Right lung (tissue), 2 donors: ENCODE measurements at regions not wholly inside any gene's neighbourhood (a gene's known extent, or its start where the extent isn't known, plus 50 kb on each side); places are given as distances from the start of the nearest gene placed in this dataset.
A peak's percentile ranks its signal among the peaks of the same experiment; 100 is the strongest.

Experiments
- DNase-seq, 2 donors: peaks; one replicate each; pipeline ENCODE4 v3.0.0-alpha.2; 2013

DNA sequence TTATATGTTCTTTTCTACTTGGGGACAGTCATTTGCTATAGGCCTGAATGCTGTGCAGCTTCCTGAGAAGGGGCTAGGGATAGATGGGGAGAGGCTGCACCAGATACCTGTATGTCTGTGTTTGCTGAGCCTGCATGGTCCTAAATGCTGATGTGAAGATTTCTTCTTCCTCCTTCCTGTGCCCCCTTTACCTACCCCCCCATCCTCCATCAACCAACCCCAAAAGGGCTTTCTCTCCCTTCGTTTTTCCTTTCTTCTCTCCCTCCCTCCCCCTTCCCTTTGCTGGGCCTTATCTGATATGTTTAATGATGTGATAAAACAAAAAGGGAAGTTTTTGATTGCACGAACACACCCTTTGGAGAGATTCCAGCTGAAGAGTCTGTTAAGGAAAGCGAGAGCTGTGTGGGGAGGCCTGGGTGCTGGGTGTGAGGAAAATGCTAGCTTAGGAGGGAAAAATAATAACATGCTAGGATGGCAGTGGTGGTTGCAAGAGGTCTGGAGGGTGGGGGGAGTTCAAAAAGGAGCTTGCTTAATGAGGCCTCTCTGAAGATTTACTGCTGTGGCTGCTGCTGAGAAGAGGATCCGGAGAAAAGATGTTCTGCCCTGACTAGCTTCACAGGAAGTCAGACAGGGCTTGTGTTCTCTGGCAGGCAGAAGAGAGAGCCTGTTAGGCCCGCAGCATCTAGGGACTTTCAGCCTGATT, 101.8 kb downstream of the SAMD9 start:
- DNase-seq = peak; percentile 59 to 74

DNA sequence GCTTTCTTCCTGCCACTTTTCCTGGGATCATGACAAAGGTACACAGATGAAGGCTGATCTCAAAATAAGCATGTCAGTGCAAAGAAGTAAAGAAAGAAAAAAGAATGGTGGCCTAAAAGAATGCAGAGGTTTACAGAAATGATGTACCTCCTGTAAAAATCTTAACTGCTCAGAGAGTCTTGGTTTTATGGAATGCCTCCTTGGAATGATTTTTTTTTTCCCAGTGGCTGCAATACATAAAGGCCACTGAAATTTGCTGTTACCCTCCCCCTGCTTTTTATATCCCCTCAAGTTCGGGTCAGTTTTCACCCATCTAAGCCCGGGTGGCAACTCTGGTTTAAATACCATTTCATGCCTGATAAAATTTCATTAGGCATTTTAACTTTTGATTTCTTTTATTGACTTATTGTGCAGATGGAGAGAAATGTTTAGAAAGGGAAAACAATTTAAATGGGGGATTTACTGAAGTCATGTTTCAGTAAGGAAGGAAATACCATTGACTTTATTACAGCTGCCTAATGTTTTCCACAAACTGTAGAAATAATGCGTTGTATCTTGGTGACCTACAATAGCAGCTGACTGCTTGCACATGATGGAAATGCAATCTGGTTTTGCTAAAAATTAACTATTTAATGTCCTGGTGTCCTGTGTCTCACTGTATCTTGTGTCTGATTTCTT, 102.5 kb downstream of the SAMD9 start:
- DNase-seq = peak; percentile 49 to 74

DNA sequence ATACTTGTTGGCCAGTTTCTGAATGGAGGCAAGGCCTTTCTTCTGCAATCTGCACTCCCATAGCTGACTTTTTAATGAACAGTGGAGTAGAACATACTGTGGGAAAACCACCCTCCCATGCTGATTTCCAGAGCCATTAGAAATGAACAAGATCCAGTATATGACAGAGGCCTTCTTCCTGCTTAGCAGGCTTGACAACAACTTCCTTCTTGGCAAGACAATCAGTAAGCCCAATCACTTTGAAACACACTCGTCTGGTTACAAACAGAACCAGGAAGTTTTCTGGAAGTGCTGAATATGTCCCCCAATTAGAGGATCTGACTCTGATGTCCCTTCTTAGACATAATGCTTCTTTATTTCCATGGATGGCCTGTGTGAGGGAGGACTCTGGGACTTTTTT, 103.4 kb downstream of the SAMD9 start:
- no peak for DNase-seq

DNA sequence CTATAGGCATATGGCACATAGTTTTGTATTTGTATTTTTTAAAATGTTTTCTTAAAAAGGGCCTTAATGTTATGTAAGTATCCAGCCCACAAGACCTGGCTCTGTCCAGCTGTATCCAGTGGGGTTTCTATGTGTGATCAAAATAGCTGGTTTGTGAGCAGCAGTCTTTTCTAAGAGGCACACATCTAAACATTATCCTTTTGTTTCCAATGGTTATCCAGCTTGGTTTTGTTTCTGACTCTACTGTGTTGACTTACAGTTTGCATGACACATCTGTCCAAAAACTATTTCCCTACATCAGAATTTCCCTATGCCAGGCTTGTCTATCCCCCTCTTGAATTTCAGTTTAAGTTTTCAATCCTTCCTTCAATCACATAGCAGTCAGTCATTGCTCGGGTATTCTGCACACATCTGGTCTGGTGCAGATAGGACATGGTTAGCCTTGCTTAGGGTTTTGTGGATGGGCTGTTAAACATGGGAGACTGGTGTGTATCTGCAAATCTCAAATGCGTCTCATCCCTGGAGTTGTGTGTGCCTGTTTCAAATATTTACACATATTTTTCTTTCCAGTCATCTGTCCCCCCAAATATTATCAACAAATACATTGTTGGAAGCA, 104.2 kb downstream of the SAMD9 start:
- no peak for DNase-seq

DNA sequence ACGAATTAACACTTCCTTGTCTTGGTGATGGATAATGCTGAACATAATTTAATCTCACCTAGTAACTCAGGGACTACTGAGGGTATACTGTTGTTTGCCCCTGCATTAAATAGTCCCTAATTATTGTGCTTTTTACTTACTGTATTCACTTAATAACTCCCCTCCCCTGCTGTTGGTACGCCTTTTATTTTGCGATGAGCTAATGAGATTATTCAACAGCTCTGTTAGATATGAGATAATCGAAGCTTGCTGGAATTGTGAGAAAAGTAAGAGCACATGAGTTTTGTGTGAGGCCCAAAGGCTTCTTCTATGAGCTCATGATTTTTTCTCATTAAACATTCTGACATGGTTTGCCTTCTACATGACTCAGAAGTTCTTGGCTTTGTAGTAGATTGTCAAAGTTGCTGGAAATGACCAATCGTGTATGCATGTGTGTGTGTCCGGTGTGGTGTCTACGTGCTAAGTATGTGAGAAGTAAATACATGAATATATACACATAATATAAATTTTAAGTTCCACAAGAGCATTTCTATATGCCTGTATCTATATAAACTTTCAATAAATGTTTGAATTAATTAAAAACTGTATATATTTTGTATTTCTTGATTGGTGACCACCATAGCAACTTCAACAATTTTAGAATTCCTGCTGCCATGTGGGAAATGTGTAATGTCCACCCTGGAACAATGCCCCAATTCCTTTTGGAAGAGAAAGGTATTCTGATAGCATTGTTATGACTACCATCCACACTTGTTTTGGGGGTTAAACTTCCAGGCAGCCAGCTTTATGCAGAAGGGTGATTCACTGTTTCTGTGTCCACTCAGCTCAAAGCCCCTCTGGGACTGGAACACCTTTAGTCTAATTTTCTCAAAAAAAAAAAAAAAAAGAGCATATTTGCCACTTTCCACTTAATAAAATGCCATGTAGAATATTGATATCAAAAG, 106.2 kb downstream of the SAMD9 start:
- DNase-seq = no peak

DNA sequence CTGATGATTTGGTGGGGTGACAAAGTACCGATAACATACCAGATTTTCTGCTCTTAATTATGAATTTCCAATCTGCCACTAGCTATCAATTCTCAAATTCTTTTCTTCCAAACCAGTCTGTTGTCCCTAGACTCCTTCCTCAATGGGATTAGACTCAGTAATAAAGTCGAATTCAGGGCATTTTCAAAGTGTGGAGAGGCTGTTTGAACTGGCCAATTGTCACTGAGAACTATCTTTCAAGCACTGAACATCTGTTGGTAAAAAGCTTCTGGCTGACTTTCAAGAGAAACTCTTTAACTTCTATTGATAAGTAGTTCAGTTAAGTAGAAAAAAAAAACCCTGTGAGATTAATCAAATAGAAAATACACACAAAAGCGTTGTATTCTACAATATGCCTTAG, 108.9 kb downstream of the SAMD9 start:
- DNase-seq = no peak

DNA sequence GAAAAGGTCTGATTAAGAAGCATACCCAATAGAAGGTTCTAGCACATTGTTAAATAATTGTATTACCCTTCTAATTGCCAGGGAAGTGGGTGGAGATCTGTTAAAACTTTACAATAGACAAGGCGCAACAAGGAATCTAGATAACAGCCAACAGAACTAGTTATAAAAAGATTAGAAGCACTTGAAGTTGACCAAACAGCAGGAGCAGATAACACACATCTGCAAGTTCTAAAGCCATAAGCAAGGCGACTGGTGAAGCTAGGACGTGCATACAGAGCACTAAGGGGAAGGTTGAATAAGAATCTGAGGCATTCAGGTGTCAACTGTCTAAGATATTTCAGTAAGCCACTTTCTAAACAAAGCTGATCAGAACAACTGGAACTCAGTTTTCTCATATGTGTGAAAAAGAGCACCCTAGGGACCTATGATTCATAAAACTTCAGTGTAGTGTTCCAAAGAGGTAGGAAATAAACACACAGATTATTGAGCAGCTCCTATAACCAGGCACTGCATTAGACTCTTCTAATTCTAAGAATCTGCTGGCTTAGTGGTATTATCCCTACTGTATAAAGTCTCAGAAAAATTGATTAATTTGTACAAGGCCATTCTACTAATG, 111.2 kb downstream of the SAMD9 start:
- DNase-seq = no peak

DNA sequence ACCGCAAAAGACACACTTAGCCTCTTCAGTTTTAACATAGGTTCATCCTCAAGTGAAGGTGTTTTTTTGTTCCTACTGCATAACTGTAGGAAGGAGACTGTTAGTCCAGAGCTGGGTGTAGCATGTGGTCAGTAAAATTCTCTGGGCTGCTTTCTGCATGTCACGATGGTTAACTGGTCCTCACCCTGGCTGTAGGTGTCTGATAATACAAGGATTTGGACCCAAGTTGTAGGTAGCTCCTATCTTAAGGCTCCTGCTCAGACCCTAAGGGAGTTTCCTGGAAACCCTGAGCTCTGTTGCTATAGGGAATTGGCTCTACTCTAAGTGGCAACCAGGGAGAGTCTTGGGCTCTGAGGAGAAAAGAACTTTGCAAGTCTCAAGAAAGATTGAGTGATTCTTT, 112.9 kb downstream of the SAMD9 start:
- no peak for DNase-seq

DNA sequence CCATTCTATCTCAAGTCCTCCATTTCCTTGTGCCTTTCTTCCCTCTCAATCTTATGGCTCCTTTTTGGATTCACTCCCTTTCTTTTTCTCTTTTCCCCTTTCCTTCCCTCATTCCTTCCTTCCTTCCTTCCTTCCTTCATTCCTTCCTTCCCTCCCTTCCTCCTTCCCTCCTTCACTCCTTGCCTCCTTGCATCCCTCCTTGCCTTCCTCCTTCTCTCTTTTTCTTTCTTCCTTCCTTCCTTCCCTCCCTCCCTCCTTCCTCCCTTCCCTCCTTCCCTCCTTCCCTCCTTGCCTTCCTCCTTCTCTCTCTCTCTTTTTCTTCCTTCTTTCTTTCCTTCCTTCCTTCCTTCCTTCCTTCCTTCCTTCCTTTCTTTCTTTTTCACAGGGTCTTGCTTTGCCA, 120.1 kb downstream of the SAMD9 start:
- DNase-seq = no peak

DNA sequence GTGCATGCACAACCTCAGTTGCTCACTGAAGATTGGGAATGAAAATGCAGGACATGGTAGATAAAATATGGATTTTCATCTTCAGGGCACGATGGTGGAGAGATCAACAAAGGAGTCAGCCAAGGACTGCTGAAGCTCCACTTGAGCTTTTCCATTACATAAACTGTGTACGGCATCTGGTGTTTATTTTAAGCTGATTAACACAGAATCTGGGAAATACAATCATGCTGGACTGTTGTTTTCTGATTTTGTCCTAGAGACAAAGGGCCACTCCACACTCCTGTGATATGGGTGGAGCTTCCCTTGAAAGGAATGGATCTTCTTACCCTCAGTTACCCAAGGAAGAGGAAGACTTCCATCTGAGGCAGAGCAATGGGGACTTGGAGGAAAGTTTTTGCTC, 120.6 kb downstream of the SAMD9 start:
- DNase-seq = no peak

DNA sequence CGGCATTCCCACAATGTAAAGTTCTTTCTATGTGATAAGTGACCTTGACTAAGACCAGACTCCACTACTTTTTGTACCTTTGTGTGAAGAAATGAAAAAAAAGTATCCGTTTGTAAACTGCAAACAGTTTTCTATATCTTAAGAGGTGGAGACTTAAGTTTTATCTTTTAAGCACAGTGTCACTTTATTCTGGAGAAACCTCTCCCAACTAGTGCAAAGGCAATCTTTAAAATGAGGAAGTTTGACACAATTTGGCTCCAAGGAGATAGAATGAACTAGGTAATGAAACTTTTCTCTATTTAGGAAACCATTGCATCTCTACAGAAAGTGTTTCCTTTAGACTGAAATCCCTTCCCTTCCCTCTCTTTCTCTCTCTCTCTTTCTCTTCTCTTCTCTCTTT, 122.9 kb downstream of the SAMD9 start:
- no peak for DNase-seq

DNA sequence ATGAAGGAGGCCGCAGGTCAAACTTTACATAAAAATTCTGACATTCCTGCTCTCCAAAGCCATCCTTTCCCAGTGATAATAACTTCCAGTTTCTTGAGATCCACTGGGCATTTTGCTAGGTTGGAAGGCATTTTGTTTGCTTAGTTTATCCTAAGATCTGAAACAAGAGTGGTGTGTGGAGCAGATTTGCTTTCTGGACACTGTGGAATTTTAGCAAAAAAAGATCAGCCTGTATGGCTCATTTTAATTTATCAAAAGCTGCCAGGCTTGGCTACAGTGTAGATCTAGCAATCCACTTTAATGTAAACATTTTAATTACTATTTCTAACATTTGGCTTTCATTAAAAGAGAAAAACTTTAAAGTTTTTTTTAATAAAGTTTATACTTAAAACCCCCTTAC, 124.8 kb downstream of the SAMD9 start:
- no peak for DNase-seq

DNA sequence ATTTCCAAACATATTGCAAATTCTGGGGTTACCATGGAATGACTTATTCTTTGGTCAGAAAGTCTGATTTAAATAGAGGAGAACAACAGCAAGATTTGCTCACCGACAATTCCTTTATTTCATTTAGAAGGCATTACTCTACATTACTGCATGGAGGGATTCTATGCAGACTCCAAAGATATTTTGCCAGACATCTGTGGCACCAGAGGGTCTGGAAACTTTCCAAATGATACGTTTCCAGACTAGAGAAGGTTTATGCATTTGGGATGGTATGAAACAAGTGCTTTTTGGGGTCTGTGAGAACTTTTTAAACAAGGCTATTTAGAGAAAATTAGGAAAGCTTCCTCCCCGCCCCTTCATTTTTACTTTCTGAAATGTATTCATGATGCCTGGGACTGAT, 125.3 kb downstream of the SAMD9 start:
- DNase-seq = no peak

DNA sequence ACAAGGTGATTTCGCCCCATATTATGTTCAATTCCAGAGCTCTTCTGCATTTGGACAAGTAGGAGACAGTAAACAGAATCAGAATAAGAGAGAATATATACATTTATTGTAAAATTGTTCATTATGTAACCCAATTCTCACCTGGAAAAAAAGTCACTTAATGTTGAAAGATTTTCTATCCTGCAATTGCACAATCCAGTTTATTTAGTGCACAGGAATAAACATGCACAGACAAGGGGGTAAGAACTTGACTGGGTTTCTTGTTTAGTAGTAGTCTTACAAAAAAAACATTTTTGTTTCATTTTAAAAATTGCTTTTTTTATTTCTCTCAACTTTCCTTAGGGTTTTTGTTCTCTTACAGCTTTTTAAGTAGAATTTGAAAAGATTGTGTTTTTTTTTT, 126.6 kb downstream of the SAMD9 start:
- DNase-seq = no peak

DNA sequence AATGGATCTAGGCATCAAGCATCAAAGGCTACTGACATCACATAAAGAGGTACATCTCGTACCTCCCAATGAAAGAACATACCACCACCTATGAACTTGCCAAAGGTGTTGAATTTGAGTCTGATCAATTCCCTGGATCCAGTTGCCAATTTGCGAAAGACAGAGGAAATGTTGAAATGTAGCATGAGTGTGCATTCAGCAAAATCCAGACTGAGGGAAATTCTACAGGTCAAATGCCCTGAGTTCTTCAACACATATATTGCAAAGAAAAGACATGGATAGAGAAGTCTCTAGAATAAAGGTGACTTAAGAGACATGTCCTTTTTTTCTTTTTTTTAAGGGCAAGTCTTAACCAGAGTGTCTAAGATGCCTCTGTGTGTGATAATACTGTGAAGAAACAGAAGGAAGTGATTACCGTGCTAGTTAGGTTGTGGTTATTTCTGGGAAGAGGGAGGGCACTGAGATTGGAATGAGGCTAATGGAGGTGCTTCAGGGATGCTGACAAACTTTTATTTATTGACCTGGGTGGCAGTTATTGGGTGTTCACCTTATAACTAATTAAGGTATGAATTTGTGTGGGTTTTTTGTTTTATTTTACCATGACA, 128.7 kb downstream of the SAMD9 start:
- DNase-seq = no peak

DNA sequence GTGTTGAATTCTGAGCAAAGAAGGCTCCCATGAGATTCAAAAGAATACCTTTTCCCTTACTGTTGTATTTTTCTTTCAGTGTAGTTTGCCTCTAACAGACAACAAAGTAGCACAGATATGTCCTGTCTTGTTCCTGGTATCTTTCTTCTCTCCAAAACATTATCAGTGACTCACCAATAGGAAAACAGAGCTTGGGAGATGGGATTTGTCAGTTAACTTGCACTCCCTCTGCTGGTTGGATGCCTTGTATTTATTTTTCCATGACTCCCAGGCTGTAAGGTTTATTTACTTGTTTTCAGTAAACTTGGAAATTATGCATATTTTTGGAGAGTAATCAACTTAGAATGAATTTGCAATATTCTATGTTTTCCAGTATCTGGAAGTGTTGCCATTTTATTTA, 129.7 kb downstream of the SAMD9 start:
- no peak for DNase-seq

DNA sequence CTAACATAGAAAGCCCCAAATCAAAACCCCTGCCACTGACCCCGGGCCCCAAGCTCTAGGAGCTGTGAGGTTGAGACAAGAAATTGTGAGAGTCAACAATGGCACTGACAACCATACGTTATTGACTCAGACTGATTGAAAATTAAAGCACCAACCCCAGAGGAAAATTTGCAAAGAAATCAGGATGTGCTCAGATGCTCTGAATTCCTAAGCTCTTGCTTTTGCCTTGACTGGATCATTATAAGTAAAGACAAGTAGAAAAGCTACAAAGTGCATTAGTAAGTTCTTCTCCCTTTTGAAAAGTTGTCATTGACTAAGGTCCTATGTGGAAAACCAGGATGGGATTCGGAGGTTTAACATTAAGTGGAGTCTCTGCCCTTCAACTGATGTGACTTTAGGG, 130.2 kb downstream of the SAMD9 start:
- no peak for DNase-seq

DNA sequence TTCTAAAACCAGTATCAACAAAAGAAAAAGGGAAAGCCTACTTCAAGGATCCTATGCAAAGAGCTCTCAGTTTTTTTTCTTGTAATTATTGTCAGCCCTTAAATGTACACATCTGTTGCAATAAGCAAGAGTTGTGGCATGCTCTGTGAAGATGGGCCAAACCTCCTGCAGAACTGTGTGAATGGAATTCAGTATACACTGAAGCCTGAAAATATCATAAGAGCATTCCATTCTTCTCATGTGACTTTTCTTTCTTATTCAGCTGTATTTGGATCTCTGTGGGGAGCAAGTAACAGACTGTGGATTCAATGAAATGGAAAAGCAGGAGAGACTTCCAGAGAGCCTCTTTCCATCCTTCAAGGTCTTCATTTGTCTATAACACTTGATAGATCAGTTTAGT, 130.7 kb downstream of the SAMD9 start:
- DNase-seq = peak; percentile 31 to 39

DNA sequence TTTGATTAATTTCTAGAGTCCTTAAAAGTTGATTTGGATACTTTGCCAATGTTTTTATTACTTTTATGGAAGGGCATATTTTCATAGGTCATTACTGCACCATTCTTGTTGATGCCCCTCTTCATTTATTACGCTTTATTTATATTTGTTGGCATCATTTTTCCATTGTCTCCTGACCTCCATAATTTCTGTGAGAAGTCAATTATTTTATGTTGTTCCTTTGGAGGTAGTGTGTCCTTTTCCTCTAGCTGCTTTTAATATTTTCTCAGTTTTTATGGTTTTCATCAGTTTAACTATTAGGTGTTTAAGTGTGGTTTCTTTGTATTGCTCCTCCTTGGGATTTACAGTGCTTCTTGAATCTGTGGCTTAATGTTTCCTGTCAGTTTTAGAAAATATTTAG, 134.9 kb downstream of the SAMD9 start:
- no peak for DNase-seq

DNA sequence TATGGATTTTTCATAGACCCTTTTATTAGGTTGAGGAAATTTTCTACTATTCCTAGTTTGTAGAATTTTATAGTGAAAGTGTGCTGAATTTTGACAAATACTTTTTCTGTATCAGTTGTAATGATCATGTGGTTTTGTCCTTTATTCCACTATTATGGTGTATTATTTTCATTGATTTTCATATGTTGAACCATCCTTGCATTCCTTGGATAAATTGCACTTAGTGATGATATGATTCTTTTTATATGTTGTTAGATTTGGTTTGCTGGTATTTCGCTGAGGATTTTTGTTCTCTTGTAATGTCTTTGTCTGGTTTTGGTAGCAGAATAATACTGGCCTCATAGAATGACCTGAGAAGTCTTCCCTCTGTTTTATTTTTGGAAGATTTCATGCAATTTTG, 140.6 kb upstream of the CDK6 start:
- no peak for DNase-seq

DNA sequence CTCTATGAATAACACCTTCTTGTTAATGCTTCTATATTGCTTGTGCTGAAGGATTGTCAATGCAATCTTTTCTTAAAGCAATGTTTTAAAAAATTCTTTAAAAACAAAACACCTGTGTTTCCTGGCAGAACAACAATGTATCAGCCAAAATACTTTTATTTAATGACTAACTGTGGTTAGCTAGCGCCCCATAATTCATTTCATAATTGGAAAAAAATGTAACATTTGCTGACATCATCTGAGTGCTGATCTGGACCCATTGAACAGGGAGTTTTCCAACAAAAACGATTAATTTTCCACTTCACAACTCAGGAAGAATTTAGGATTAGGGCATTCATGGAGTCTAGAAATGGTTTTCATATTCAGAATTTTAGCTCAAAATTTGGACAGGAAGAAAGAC, 137.6 kb upstream of the CDK6 start:
- no peak for DNase-seq
